ENCODE measurements at regions not wholly inside any gene's neighbourhood (a gene's known extent, or its start where the extent isn't known, plus 50 kb on each side); places are given as distances from the start of the nearest gene placed in this dataset.
"Not testable (repeated sequence)": the region's sequence is repeated elsewhere in the genome, so short reads cannot be mapped to it uniquely, and the experiment has no call there.

- no peak for DNase-seq
Observed at GRCh38 chr15:67945951-67946700, 106.3 kb upstream of the RNU6-1 start.

- no peak for DNase-seq
Observed at GRCh38 chr15:67946701-67947100, 106.9 kb upstream of the RNU6-1 start.

GRCh38 chr15:67947254-67948039 lies 106.7 kb upstream of the PIAS1 start:
- no peak for DNase-seq

- DNase-seq = no peak
Observed at GRCh38 chr15:67948215-67948614, 105.9 kb upstream of the PIAS1 start.

GRCh38 chr15:67951187-67951586 lies 102.9 kb upstream of the PIAS1 start:
- not testable (repeated sequence) for DNase-seq

- no peak for DNase-seq
Observed at GRCh38 chr15:67953299-67953698, 100.8 kb upstream of the PIAS1 start.

GRCh38 chr15:67955252-67955651 lies 98.9 kb upstream of the PIAS1 start:
- no peak for DNase-seq

- DNase-seq = no peak
Observed at GRCh38 chr15:67957435-67958132, 96.5 kb upstream of the PIAS1 start.

GRCh38 chr15:67967871-67968431 lies 86.2 kb upstream of the PIAS1 start:
- peak; percentile 80 for DNase-seq

GRCh38 chr15:67968564-67968963 lies 85.6 kb upstream of the PIAS1 start:
- peak; percentile 68 for DNase-seq

- peak; percentile 44 for DNase-seq
Observed at GRCh38 chr15:67968966-67969365, 85.1 kb upstream of the PIAS1 start.

- DNase-seq = no peak
Observed at GRCh38 chr15:67969892-67970291, 84.2 kb upstream of the PIAS1 start.

GRCh38 chr15:67972377-67972776 lies 81.7 kb upstream of the PIAS1 start:
- no peak for DNase-seq

- no peak for DNase-seq
Observed at GRCh38 chr15:67973846-67974245, 80.3 kb upstream of the PIAS1 start.

GRCh38 chr15:67976506-67977073 lies 77.5 kb upstream of the PIAS1 start:
- DNase-seq = no peak

- no peak for DNase-seq
Observed at GRCh38 chr15:67977414-67978089, 76.6 kb upstream of the PIAS1 start.

- no peak for DNase-seq
Observed at GRCh38 chr15:67979281-67979680, 74.8 kb upstream of the PIAS1 start.

- no peak for DNase-seq
Observed at GRCh38 chr15:67980171-67980570, 73.9 kb upstream of the PIAS1 start.

GRCh38 chr15:67980773-67981685 lies 73.1 kb upstream of the PIAS1 start:
- no peak for DNase-seq

GRCh38 chr15:67981848-67982247 lies 72.3 kb upstream of the PIAS1 start:
- DNase-seq = no peak

GRCh38 chr15:67991706-67992105 lies 62.4 kb upstream of the PIAS1 start:
- no peak for DNase-seq

Measured in SHP77 treated with DMSO at 0.1 percent for 48 hours (cell line).